HG03558 (cell line): ENCODE measurements at regions not wholly inside any gene's neighbourhood (a gene's known extent, or its start where the extent isn't known, plus 50 kb on each side); places are given as distances from the start of the nearest gene placed in this dataset.
"Not testable (repeated sequence)": the region's sequence is repeated elsewhere in the genome, so short reads cannot be mapped to it uniquely, and the experiment has no call there.

ENCODE experiments used
- ATAC-seq: cut with Tn5 transposase; IDR thresholded peaks from one replicate; pipeline ENCODE4 v1.9.1; 2021; ENCODE audit warnings: moderate number of reproducible peaks; ENCODE audit not compliant: unreplicated experiment; ENCODE audit errors: extremely low read depth

DNA sequence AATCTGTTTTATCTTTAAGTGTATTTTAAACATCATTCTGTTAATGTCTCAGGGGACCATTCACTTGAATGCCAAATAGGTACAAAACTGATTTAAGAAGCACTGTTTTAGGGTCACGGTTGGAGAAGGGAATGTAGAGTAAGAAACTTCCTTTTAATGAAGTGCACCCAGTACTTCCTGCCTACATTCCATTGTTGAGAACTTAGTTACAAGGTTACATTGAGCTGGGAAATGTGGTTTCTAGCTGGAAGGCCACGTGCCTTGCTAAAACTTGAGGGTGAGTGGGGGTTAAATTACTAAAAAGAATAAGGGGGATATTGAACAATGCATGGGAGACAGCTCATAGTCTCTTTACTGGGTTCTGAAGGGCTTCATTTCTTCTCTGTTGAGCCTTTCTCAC lies 78.3 kb upstream of the TBC1D5 start:
- no peak for ATAC-seq

DNA sequence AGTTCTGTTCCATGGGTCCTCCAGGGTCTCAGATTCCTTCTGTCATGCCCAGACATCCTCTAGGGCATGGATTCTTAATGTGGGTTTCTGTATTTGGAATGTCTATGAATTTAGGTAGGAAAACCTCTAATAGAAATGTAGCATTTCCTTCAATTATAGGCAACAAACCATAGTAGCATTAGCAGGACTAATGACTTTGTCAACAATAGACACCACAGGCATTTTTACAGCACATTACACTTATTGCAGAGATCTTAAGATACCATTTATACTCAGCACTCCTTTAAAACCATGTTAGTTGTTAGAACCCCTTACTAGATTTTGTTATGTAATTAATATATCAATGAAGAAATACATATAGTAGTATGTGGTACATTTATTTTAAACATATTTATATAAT lies 77.8 kb upstream of the TBC1D5 start:
- no peak for ATAC-seq

- not testable (repeated sequence) for ATAC-seq
Measured at GRCh38 chr3:17817973-17818372, 75.5 kb upstream of the TBC1D5 start.

DNA sequence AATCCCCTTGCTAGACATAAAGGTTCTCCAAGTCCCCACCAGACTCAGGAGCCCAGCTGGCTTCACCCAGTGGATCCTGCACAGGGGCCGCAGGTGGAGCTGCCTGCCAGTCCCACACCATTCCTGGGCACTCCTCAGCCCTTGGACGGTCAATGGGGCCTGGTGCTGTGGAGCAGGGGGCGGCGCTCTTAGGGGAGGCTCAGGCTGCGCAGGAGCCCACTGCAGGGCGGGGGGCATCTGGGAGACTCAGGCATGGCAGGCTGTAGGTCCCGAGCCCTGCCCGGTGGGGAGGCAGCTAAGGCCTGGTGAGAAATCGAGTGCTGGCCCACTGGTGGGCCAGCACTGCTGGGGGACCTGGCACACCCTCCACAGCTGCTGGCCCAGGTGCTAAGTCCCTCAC lies 75.1 kb upstream of the TBC1D5 start:
- ATAC-seq, result no peak

GRCh38 chr3:17816839-17817238 lies 74.4 kb upstream of the TBC1D5 start:
- ATAC-seq, result not testable (repeated sequence)

DNA sequence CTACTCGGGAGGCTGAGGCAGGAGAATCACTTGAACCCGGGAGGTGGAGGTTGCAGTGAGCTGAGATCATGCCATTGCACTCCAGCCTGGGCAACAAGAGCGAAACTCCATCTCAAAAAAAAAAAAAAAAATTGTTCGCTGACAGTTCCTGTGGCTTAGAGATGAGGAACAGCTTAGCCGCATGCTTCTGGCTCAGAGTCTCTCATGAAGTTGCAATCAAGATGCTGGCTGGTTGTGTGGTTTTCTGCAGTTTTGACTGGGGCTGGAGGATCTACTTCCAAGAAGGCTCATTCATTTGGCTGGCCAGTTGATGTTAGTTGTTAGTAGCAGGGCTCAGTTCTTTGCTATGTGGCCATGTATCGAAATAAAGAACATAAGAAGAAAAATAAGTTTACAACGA lies 69.9 kb upstream of the TBC1D5 start:
- ATAC-seq, result not testable (repeated sequence)

DNA sequence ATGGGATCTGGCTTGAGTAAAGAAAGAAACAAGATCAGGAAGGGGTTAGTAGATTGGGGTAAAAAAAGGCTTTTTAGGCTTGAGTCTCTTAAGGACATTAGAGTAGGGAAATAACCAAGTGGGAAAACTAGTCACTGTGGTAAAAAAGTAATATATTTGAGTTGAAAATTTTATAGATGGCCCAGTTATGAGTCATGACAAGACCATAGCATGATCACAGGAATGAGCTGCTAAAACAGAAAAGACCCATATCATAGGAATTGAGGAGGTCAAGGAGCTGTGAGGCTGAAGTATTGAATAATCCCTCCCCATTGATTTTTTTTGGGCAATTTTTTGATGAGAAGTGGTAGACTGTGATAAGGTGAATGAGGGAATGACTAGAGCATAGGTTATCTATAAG lies 69.2 kb upstream of the TBC1D5 start:
- no peak for ATAC-seq

GRCh38 chr3:17810759-17811158 lies 68.3 kb upstream of the TBC1D5 start:
- ATAC-seq, result no peak

GRCh38 chr3:17808994-17809393 lies 66.6 kb upstream of the TBC1D5 start:
- no peak for ATAC-seq

DNA sequence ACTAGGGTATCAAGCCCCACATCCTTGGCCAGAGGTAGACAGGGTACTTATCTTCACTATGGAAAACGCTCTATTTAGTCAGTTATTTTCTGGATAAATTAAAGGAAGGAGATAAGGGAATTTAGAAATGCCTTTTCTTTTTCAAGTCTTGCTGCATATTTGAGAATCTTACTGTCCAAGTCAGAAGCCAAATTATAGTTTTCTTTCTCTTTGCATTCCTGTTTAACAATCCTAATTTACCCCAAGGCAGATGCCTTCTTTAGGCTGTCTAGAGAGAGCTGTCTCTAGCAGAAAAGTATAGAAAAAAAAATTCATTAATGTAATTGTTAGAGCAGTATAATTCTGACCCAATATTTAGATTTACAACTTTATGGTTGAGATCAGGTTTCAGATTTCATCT lies 64.4 kb upstream of the TBC1D5 start:
- ATAC-seq, result no peak

DNA sequence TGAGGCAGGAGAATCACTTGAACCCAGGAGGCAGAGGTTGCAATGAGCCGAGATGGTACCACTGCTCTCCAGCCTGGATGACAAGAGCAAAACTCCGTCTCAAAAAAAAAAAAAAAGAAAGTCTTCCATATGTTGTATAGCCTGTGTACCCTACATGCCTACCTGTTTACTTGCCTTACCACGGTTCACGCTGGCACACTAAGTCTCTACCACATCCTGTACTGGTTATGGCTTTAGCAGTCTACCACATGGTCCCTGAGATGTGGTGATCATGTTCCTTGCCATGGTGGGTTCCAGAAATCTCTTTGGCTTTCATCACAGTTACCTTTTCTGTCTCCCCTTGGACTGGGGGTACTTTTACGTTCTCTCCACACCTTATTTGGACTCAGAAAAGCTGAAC lies 63.8 kb upstream of the TBC1D5 start:
- no peak for ATAC-seq

GRCh38 chr3:17805461-17805940 lies 63.1 kb upstream of the TBC1D5 start:
- ATAC-seq, result no peak

DNA sequence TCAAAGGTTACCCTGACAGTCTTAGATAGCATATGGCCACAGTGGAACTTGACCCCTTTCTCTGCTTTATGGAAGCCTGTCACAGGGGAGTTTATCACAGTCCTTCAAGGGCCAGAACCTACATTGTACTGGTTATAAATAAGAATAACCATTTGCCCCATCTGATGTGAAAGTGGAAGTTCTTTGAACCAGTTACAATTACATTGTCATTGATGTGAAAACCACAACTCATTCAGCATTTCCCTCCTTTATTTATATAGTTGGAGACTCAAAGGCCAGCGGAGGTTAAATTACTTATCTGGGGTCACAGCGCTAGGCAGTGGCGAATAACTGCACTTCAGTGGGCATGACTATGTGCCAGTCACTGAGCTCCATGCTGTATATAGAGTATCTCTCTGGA lies 60.5 kb upstream of the TBC1D5 start:
- ATAC-seq, result no peak

GRCh38 chr3:17801131-17801530 lies 58.7 kb upstream of the TBC1D5 start:
- ATAC-seq, result no peak

DNA sequence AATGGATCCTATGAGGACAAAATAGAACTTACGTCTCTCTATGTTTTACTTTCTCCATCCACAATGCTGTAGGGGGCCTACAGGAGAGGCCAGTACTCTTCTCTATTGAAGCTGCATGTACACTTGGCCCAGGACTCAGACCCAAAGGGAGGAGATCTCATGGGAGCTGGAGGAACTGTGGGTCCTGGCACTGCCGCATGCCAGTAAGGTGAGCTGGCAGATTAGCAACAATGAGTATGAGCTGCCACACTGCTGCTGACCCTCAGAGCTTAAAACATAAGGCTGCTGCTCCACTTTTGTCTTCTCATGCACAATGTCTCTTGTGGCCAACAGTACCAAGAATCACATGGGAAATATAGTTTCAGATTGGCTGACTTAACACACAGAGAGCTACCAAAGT lies 57.8 kb upstream of the TBC1D5 start:
- no peak for ATAC-seq

DNA sequence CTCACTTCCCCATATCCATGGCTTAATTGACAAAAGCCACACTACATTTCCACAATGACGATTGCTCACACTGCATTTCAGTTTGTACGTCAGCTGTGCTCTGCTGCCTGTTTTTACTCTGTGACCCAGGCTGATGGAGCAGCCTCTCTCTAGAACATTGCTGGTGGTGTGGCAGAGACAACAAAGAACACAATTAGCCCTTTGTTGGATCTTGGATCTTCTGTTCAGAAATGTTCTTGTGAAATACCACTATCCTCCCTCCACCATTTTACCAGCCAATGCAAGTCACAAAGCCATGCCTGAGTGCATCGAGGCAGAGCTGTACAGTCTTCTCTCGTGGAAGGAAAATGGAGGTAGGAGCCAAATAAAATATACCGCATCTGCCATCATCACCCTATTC lies 56.9 kb upstream of the TBC1D5 start:
- no peak for ATAC-seq

- ATAC-seq, result no peak
Measured at GRCh38 chr3:17798000-17798399, 55.6 kb upstream of the TBC1D5 start.

GRCh38 chr3:17795711-17796110 lies 53.3 kb upstream of the TBC1D5 start:
- ATAC-seq, result no peak

- ATAC-seq, result no peak
Measured at GRCh38 chr3:17795280-17795679, 52.8 kb upstream of the TBC1D5 start.

DNA sequence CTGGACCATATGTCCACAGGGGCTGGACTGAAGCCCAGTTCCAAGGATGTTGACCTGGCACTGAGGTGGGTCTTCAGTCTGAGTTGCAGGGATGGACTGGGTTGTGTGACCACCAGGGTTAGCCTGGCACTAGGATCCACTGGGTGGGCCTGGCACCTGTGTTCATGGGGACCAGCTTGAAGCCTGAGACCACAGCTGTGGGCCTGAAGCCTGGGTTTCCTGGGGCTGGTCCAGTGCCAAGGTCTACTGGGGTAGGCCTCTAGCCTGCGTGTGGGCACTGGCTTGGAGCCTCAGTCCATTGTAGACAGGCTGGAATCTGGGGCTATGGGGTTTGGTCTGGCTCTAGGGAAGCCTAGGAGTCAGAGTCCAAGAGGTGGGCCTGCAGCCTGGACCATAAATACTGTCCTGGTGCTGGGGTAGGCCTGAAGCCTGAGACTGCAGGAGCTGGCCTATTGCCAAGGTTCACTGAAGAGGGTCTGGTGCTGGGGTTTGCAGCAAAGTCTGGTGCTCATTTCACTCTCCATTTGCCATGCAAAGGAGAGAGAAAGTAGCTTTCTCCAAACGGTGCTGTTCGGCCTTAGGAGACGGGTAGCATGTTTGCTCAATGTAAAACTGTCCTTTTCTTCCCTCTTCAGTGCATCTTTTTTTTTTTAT lies 51.2 kb upstream of the TBC1D5 start:
- ATAC-seq, result no peak
